ENCODE measurements at regions not wholly inside any gene's neighbourhood (a gene's known extent, or its start where the extent isn't known, plus 50 kb on each side); places are given as distances from the start of the nearest gene placed in this dataset.
A peak's percentile ranks its signal among the peaks of the same experiment; 100 is the strongest.

DNA sequence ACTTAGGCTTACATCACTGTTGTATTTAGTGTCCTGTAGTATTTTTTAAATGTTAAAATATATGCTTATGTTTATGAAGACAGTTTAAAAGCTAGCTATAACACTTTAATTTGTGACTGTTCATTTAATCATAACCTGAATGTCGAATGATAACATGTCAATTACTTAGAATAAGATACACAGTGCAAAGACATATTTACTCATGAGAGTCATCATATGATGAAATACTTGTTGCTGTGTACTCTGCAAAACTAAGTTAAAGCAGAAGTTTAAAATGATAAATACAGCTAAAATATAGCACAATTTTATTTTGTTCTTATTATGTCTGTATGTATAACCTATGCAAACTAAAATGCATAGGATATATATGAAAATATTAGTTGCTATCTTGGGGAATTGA, 497.4 kb downstream of the FSCB start:
- DNase-seq (ENCODE audit: low spot score) = no peak

DNA sequence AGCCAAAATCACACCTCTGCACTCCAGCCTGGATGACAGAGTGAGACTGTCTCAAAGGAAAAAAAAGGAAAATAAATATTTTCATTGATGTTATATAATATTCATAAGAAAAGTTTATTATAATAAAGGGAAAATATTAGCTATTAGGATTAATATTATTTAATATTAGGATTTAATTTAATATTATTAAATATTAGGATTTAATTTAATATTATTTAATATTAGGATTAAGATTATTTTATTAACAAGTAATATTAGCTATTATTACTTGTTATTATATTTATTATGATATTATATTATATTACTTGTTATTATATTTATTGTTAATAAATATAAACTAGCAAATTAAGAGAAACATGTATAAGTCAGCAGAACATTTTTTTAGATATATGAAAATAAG, 518.1 kb downstream of the FSCB start:
- no peak for DNase-seq (ENCODE audit: low spot score)

DNA sequence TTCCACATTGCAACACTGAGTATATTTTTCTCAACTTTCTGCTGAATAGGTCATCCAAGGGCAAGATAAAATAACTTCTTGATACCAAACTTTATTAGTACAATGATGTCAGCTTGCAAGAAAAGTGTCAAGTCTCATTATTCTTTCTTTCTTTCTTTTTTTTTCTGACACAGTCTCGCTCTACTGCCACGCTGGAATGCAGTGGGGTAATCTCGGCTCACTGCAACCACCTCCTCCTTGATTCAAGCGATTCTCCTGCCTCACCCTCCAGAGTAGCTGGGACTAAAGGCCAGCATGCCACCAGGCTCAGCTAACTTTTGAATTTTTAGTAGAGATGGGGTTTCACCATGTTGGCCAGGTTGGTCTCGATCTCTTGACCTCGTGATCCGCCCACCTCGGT, 523.4 kb downstream of the FSCB start:
- DNase-seq (ENCODE audit: low spot score) = no peak

DNA sequence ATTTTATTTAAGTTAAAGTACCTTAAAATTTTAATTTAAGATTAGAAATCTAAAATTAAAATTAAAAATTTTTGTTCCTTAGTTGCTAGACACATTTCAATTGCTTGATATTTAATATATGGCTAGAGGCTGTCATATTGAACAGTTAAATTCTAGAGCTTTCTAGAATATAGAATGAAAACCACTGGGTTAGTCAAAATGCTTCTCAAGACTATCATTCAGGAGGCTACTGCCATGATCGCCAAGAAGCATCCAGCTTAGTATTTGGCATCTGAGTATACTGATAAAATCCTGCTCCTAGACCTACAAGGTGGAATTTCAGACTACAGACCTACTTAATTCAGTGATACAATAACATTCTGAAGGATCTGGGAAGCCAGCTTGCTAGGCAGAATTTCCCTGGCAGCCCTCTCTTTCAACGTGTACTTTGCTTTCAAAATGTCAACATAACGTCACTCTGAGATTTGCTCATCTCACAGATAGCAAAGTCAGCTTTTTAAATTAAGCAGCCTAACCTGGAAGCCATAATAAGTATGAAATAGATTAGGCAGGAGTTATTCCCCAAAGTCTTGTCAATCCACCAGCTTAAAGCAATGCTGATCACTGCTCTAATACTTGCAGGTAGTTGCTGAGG, 525.8 kb downstream of the FSCB start:
- DNase-seq (ENCODE audit: low spot score) = no peak

DNA sequence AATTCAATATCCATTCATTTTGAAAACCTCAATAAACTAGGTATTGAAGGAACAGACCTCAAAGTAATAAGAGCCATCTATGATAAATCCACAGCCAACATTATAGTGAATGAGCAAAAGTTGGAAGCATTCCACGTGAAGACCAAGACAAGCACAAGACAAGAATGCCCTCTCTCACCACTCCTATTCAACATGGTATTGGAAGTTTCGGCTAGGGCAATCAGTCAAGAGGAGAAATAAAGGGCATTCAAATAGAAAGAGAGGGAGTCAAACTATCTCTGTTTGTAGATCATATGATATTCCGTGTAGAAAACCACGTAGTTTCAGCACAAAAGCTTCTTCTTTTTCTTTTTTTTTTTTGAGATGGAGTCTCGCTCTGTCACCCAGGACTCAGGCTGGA, 550.3 kb downstream of the FSCB start:
- no peak for DNase-seq (ENCODE audit: low spot score)

DNA sequence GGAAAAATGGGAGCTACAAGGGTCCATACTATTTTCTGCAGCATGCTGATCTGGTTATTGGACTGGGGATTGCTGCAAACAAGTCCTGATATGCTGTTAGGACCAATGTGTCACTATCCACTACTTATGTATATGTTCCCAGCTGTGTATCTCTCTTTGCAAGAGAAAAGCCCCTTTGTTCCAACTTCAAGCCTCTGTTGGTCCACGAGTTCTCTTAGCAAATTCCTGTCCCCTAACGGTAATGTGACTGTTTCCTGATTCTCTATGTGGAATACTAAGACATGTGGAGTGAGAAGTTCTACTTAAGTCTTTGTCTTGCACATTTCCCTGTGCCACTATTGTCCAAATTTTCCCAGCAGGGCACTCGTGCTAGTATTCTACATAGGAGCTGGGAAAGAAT, 557.7 kb downstream of the FSCB start:
- DNase-seq (ENCODE audit: low spot score) = peak; percentile 42

DNA sequence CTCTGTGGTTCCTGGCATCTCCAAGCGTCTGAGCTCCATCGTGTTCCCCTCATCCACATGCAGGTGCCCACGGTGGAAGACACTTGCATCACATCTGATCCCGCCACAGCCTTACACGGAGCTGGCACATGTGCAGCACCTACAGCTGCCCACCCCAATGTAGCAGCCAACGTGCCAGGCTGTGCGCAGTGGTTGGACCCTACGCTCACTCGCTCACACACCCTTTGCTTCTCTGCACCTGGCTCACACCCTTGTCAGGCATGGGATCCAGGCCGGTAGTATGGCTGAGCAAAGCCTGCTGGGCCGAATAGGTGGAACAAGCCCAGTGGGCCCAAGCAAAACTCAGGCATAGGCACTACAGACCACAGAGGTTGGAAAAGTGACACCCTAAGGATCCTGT, 567.2 kb downstream of the FSCB start:
- no peak for DNase-seq (ENCODE audit: low spot score)

DNA sequence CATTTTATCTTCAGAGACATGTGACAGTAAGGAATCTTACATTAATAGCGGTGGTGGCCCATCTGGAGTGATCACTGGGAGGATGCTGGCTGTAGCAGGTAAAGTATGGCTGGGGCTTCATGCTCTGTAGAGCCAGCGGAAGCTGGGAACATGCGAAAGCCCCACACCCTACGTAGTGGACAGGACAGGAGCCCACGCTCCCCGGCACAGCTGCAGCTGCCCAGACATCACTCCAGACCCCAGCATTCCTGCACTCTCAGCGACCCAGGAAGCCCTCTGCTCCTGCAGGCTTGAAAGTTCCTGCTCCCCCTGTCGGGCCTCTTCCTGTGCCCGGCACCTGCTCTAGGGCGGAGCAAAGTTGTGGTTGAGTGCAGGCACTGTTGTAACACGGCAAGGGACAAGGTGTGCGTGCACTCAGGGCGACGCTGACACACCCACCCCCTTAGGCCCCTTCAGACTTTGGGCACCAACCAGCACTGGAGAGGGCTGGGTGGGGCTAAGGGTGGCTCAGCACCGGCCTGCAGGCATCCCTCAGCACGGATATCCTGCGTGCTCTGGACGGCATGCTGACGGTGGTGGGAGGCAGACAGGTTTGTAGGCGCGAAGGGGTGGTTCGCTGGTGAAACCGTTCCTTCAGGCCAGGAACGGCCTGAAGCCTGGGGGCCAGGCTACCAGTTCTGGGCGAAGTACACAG, 568.3 kb downstream of the FSCB start:
- DNase-seq (ENCODE audit: low spot score) = no peak

DNA sequence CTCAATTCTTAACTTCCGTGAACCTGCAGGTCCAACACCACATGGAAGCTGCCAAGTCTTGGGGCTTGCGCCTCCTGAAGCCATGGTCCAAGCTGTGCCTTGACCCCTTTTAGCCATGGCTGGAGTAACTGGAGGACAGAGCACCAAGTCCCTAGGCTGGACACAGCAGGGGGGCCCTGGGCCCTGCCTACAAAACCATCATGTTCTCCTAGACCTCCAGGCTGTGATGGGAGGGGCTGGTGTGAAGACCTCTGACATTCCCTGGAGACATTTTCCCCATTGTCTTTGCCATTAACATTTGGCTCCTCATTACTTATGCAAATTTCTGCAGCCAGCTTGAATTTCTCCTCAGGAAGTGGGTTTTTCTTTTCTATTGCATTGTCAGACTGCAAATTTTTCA, 570.1 kb downstream of the FSCB start:
- DNase-seq (ENCODE audit: low spot score) = no peak

DNA sequence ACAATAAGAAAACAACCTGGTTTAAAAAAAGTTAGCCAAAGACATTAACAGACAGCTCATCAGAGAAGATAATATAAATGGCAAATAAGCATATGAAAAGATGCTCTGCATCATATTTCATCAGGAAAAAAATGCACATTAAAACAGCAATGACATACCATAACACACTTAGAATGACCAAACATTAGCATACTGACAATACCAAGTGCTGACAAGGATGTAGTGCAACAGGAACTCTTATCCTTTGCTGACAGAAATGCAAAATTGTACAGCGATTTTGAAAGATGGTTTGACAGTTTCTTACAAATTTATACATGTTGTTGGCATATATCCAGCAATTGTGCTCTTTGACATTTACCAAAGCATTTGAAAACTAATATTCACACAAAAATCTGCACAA, 573.0 kb downstream of the FSCB start:
- no peak for DNase-seq (ENCODE audit: low spot score)

DNA sequence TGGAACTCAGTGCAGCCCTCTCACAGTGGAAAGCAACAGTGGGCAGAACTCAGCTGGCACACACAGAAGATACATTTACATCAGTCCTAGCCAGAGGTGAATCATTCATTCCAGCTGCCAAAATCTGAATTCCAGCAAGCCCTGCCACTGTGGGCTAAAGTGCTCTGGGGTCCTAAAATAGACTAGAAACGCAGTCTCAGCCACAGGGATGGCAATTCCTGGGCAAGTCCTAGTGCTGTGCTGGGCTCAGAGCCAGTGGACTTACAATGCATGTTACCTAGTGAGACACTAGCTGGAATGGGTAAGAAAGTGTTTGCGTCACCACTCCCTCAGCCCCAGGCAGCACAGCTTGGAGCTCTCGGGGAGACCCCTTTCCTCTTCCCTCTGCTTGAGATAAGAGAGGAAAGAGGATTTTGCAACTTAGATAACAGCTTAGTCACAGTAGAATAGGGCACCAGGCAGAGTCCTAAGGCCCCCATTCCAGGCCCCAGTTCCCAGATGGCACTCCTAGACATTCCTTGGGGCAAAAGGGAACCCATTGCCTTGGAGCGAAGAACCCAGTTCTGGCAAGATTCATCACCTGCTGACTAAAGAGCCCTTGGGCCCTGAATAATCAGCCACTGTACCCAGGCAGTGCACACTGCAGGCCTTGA, 592.9 kb downstream of the FSCB start:
- DNase-seq (ENCODE audit: low spot score) = no peak

DNA sequence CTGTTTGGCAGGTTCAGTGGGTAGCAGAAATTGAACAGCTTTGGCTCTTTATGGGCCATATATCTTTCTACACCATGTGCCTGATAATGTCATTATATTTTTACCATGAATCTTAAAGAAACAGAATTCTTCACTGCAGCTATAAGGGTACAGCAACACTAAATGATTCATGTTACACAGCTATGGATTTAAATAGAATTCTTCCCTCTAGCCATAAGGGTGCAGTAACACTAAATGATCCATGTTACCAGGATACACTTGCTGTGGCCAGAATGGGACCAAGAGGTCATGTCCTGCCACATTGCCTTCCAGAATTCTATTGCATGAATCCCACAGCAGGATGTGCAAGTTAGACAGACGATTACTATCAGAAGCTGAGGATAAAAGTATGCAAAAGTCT, 603.9 kb downstream of the FSCB start:
- no peak for DNase-seq (ENCODE audit: low spot score)

DNA sequence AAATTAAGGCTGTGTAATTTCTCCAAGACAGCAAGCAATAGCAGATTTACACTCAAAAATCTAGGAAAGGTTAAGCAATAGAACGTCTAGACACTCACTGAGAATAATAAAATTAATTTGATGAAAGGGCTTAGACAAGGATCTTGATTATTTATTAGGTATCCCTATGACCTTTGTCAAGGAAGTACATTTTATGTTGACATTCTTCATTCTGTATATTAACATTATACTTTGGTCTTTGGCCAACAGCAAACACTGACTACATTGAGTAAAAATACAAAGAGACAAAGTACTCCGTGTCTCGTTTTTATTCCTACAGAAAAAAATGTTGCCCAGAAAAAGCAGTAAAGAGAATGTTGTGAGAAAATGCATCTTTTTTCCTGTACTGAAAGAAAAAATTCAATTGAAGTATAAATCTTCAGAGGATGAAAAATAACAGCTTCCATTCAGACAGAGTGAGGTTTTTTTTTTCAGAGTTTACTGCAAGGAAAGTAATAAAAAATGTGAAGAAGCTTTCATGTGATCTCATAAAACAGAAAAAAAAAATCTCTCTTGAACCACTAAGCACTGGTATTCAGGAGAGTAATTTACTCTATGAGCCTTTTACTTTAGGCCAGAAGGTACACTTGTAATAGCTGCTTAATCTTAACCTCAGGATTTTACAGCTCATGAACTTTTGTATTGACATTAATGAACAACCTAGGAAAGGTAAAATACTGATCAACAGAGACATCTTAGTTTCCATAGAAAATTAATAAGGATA, 605.0 kb downstream of the FSCB start:
- peak; percentile 53 for DNase-seq (ENCODE audit: low spot score)

DNA sequence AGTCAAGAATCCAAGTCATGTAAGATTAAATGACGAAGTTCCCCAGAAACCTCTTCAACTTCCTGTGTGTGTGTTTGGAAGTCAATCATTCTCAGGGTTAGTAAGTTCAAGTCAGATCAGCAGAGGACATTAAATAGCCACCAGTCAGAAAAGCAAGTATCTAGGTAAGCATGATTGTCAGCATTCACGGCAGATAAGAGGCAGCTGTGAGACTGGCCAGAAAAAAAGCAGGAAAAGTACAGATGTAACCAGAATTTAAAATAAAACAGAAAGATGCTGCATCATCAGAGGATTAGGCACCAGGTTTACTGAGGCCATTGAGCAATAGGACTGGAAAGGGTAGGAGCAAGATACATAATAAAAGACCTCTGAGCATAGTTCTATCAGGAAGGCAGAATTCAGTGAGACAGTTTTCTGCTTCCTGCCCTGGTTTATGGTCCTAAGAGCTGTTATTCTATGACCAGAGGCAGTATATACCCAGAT, 606.9 kb downstream of the FSCB start:
- DNase-seq (ENCODE audit: low spot score) = no peak

DNA sequence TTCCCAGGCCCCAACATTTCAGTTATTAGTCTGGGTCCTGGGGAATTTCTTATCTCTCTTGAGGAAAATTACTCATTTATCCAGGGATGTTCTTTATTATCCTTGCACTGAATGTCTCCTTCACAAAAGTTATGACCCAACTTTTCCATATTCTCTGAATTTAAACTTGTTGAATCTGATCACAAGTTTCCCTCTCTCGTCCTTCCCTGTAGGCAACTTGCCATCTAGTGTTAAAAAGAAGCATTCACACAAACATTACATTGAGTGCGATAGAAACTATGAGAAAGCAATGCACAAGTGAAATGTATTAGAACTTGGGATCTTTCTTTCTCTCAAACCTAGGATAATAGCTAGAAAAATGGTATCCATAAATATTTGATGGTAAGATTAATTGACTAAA, 608.4 kb downstream of the FSCB start:
- DNase-seq (ENCODE audit: low spot score) = no peak

DNA sequence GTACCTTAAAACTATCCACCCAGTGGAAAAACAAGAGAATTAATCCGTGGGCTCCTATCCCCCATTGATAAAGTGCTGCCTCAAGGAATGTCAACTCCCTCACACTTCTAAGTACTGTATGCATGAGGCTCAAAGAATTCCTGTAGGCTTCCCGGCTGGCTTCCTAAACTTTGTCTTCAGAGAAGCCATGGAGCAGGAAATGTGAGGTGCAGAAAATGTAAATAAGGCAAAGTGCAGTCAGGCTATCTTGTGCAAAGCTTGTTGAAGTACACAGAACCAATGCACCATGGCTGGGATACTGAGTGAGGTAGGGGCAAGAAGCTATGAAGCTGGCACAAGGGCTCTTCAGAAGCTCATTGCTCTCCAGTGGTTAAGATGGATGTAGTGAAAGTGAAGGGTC, 611.0 kb downstream of the FSCB start:
- no peak for DNase-seq (ENCODE audit: low spot score)

DNA sequence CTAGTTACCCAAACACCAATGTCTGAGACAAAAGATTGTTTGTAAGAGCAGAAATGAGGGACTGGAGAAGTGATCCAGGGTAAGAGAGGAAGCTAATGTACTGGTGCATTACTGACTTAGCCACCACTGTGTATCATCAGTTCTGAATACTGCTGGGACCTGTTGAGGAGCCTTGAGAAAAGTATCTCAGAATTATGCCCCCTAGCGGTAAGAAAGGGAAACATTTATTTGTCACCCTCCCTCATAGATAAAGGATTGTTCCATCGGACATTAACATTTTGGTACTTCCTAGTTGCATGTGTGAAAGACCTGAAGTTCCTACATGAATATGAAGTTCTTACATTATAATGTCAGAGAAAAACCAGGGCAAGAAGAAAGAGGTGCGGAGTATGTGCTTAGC, 612.5 kb downstream of the FSCB start:
- DNase-seq (ENCODE audit: low spot score) = no peak

DNA sequence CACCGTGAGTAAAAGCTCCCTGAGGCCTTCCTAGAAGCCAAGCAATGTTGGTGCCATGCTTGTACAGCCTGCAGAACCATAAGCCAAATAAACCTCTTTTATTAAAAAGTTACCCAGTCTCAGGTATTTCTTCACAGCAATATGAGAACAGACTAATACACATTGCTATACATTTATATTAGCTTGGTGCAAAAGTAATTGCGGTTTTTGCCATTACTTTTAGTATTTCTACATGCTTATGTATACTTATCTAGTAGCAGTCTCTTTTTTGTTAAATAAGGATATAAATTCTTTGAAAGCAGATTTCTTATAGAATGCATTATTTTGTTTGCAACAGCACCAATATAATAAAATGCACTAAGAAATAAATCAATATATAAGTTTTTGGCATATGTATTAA, 619.6 kb downstream of the FSCB start:
- no peak for DNase-seq (ENCODE audit: low spot score)

DNA sequence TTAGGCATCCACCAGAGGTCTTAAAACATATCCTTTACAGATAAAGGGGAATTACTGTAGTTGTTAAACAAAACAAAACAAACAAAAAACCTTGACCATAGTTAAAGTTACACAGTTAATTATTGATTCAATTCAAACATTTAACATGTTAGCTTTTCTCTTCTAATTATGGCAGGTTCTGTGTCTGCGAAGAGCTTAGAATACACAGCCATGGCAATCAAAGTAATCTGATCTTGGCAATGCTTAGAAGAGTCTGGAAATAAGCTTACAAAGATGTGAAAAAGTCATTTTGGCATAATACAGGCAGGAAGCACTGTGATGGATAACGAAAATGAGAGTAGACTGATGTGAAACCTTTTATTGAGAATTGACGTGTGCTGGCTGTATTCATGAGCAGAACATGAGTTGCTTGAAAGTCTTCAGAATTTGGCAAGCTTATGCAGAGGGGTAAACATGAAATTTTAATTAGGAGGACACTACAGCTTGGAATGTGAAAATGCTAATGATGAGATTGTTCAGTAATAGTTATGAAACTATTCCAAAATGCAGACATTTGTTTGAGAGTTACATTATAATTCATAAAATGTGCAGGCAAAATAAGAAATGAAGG, 629.6 kb downstream of the FSCB start:
- DNase-seq (ENCODE audit: low spot score) = no peak

DNA sequence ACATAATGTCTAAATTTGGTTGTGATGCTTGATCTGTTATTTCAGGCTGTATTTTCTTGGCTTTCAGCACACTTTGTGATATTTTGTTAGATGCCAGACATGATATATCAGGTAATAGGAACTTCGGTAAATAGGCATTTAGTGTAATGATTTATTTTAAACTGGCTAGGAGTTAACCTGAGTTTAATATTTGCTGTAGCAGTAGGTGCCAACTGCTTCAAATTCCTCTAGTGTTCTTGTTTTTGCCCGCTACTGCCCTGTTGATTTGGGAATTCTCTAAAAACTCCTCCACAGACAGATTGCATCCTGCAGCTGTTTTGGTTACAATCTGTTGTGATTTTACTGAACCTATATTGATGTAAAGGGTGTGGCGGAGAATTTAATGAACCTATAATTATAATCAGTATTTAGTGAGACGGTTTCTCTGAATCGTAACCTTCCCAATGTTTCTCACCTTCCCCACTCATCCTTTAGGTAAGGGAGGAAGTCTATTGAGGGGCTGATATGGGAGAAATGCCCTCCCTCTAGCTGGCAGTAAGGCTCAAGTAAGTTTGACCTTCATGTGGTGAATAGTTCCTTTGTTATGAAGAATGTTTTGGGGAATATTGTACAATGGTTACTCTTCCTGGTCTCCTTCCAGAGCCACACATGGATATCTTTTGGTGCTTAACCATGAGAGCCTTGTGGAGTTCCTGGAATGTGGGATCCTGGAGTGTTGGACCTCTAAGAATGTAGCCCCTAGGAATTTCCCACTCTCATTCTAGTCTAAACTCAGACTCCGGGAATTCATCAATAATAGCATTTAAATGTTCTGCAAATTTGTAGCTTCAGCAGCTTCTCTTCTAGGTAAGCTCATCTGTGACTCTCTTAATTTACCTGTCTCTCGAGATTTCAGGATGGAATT, 634.1 kb downstream of the FSCB start:
- DNase-seq (ENCODE audit: low spot score) = peak; percentile 18

DNA sequence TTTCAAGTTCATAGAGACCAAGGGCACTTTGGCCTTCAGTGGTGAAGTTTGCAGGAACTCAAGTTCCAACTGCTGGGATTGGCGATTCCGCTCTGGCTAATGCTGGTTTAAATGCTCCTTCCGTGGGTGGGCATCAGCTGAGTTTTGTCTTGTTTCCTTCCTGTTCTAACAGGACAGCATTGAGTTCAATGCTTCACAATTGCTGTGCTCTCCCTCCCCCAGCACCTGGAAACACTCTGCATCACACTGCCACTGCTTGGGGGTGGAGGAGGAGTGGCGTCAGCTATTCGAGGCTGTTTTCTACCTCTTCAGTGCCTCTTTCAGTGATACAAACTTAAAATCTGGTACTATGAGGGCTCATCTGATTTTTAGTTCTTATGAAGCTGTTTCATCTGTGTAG, 634.9 kb downstream of the FSCB start:
- no peak for DNase-seq (ENCODE audit: low spot score)
